GM13976 (cell line): ENCODE measurements at regions not wholly inside any gene's neighbourhood (a gene's known extent, or its start where the extent isn't known, plus 50 kb on each side); places are given as distances from the start of the nearest gene placed in this dataset.

Experiments used
- DNase-seq: peaks from one replicate; pipeline ENCODE4 v3.0.0; 2012; ENCODE audit warnings: low spot score
- CTCF ChIP-seq: IDR thresholded peaks from 2 replicates; pipeline ENCODE4 v1.5.1; 2012; ENCODE audit warnings: borderline replicate concordance, mild to moderate bottlenecking; ENCODE audit not compliant: insufficient read depth; ENCODE audit errors: extremely low read depth, missing control alignments, control extremely low read depth
- in situ Hi-C: fragments of 300-500 bp; cut with MboI; formaldehyde crosslinking; loops from one replicate; pipeline ENCODE4 v1.12.0; 2022; ENCODE audit warnings: low sequenced_read_pairs, mixed read lengths, inconsistent platforms; ENCODE audit not compliant: unreplicated experiment

DNA sequence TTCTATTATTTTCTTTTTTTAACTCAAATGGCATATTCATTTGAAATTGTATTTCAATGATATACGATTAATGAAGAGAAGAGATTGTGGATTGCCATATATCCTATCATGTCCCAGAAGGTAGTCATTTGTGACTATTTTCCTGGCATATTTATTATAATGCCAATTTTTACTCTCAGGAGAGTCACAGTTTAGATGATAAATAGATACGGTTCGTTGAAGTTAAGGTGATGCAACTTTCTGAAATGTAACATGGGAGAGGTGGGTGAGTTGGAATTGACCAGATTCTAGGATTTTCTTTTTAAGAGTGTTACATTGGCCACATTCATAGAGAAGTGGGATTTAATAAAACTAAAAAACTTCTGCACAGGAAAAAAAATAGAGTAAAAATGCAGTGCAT lies 1138.5 kb downstream of the NCAM2 start:
- DNase-seq: no peak
- no peak for TF ChIP-seq CTCF
- in situ Hi-C loops: no loop called here

- TF ChIP-seq CTCF: no peak
- DNase-seq: no peak
- in situ Hi-C loops: no loop called here
Measured at GRCh38 chr21:22138297-22139016, 1140.2 kb downstream of the NCAM2 start.

DNA sequence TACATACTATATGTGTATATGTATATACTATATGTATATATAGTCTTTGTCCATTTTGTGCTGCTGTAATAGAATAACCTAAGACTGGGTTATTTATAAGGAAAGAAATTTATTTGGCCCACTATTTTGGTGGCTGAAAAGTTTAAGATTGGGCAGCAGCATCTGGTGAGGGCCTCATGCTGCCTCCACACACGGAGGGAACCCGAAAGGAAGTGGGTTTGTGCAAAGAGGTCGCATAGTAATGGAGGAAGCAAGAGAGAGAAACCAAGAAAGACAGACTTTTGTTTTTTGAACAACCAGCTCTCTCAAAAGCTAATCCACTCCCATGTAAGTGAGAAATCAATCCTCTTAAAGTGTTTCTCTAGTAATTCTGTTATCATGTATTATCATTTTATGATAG lies 1147.3 kb downstream of the NCAM2 start:
- in situ Hi-C loops: no loop called here
- no peak for DNase-seq
- no peak for TF ChIP-seq CTCF

DNA sequence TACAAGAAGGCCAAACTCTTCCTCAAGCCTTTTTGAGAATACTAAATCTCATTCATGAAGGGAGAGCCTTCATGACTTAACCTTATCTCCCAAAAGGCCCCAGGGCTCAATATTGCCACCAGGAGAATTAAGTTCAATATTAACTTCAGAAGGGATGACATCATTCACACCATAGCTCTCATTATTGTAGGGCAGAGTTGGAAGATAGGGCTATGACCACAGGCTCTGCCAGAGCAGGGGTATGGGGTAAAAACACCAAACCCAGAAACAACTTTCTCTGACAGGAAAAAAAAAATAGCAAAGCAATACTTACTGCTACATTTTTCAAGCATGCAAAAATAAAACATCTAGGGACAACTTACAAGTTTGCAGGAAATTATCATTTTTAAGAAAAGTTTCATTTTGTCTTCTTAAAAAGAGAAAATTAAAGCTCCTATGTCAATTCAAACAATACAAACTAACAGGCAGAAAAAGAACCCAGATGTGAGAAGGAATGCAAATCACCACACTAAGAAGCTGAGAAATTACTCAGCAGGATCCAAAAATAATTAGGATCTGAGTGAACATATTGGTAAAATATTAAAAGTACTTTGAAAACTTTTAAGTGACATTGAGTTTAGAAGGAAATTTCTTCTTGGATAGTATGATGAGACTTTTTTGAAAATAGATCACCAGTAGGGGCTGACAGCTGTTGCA lies 1156.5 kb downstream of the NCAM2 start:
- in situ Hi-C loops: no loop called here
- no peak for DNase-seq
- TF ChIP-seq CTCF: no peak

GRCh38 chr21:22164912-22165311 lies 1166.7 kb downstream of the NCAM2 start:
- DNase-seq: no peak
- no peak for TF ChIP-seq CTCF
- in situ Hi-C loops: no loop called here

- in situ Hi-C loops: no loop called here
- TF ChIP-seq CTCF: no peak
- no peak for DNase-seq
Measured at GRCh38 chr21:22174746-22175145, 1176.5 kb downstream of the NCAM2 start.
